ENCODE measurements at regions not wholly inside any gene's neighbourhood (a gene's known extent, or its start where the extent isn't known, plus 50 kb on each side); places are given as distances from the start of the nearest gene placed in this dataset.

DNA sequence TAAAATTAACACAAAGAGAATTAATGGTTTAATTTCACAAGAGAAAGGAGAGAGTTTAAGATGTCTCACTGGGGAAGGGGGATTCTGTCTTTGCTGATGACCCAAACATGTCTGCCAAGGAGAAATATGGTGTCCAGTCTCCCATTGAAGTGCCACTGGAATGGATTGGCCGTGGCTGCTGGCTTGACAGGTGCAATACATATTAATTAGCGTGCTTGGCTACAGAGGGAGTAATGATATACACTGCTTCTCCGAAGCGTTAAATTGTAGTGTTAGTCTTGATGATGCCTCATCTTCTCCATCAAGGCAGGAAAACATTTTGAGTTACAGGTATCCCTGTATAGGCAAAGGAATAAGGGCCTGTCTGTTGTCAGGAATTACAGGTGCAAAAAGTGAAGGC, 393.4 kb upstream of the TMPO start:
- TF ChIP-seq POLR2A (IDR thresholded peaks at IDR 0.05; ENCODE audit: low read depth, low read length) (no peak), NR2F1 (conservative IDR thresholded peaks at IDR 0.05) (no peak), RCOR1 (conservative IDR thresholded peaks at IDR 0.05; ENCODE audit: low read depth, low read length) (no peak), BCL11A (IDR thresholded peaks at IDR 0.05; ENCODE audit: low read depth, low read length) (no peak), EZH2 (IDR thresholded peaks at IDR 0.05; ENCODE audit: borderline replicate concordance, control insufficient read depth, low read depth, low read length) (no peak), ESRRA (IDR thresholded peaks at IDR 0.05; ENCODE audit: low read length) (no peak)
- TF ChIP-seq, protein P1, sequence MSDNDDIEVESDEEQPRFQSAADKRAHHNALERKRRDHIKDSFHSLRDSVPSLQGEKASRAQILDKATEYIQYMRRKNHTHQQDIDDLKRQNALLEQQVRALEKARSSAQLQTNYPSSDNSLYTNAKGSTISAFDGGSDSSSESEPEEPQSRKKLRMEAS (IDR thresholded peaks at IDR 0.05; ENCODE audit: low read depth, low read length): no peak
- TF ChIP-seq, protein P2, sequence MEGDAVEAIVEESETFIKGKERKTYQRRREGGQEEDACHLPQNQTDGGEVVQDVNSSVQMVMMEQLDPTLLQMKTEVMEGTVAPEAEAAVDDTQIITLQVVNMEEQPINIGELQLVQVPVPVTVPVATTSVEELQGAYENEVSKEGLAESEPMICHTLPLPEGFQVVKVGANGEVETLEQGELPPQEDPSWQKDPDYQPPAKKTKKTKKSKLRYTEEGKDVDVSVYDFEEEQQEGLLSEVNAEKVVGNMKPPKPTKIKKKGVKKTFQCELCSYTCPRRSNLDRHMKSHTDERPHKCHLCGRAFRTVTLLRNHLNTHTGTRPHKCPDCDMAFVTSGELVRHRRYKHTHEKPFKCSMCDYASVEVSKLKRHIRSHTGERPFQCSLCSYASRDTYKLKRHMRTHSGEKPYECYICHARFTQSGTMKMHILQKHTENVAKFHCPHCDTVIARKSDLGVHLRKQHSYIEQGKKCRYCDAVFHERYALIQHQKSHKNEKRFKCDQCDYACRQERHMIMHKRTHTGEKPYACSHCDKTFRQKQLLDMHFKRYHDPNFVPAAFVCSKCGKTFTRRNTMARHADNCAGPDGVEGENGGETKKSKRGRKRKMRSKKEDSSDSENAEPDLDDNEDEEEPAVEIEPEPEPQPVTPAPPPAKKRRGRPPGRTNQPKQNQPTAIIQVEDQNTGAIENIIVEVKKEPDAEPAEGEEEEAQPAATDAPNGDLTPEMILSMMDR (IDR thresholded peaks at IDR 0.05 in 2 of 3, conservative IDR thresholded peaks at IDR 0.05 in 1 of 3; ENCODE audit: control insufficient read depth in 2 of 3, extremely low read depth in 1 of 3, insufficient read depth in 1 of 3, low read depth in 3 of 3, low read length in 3 of 3): no peak
